HG03442 (cell line): ENCODE measurements at regions not wholly inside any gene's neighbourhood (a gene's known extent, or its start where the extent isn't known, plus 50 kb on each side); places are given as distances from the start of the nearest gene placed in this dataset.

Source experiments
- ATAC-seq: cut with Tn5 transposase; IDR thresholded peaks from one replicate; pipeline ENCODE4 v1.9.1; 2021; ENCODE audit warnings: mild to moderate bottlenecking, moderate library complexity; ENCODE audit not compliant: unreplicated experiment

DNA sequence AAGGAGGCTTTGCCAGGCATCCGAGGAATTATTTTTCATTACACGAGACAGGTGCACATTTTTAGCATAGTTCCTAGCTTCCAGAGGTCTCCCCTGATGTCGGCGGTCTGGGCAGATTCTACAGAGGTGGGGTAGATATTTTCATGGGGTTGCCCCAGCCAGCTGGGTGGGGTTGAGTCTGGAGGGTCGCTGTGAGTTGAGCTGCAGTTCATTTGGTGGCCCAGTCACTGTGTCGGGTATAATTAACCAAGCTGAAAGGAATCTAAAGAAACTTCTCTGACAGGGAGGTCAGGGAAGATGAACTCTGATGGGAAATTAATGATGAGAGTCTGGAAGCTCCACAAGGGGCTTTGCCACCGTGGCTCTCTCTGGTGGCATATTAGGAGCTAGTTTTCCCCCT lies 233.7 kb upstream of the NAV2 start:
- ATAC-seq, result no peak

DNA sequence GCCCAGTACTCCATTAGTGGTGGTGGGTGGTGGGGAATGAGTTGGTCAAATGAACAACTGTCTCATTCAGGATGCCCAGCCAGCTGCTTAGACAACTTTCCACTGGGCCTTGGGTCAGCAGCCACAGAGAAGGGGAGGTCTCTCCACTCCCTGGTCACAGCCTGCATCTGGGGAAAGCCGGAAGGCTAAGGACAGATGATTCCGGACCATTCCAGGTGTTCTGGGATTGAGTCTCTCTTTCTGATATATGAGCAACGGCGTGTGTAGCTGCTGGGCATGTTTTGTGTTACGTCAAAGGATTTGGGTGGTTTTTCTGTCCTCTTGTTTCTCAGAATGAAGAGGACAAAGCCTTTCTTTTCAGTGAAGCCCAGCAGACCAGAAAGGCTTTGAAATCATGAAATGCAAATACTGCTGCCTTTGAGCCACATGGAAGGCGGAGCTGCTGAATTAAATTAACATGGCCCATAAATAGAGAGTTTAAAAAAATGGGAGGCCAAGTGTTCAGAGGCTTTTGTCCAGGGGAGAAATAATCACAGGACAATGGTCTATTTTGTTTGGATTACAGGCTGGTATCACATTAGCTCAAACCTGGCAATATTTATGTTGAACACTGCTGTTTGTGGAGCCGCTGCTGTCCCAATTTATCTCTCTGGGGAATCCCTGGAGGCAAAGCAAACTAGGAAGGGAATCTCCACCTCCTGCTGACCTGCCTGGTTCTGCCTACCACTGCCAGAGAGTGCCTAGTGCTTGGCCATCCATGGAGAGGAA lies 234.4 kb upstream of the E2F8 start:
- ATAC-seq, result peak; percentile 82

DNA sequence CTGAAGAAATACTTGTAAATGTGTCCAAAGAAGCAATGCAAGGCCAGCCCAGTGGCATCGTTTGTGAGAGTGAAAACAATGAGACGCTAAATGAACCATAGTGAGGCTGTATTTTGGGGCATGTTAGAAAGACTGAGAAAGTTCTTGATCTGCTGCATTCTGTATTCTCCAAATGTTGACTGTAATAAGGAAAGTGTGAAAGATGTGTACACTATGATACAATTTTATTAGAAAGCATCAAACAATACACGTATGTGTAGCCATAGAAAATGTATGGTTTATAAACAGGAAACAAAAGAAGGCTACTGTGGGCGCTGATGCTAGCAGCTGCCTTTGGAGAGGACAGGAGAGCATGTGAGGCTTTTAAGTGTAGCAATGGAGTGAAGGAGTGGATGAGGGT lies 233.5 kb upstream of the E2F8 start:
- no peak for ATAC-seq

DNA sequence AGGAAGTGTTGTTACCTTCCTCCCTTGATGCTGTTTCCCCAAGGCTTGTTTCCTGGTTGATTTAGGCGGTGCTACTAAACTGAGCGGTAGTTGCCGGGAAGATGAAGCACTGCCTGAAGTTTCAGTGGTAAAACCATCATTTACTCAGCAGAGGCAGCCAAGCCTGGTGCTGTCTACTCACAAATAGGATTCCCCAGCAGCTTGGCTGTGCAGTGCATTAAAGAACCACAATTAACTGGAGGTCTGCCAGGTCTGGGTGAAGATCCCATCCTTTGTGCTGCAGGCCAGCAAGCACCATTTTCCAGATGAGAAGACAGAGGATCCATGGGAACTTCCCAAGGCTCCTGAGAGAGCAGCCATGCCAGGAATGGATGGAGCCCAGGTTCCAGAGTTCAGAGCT lies 231.9 kb upstream of the E2F8 start:
- no peak for ATAC-seq

DNA sequence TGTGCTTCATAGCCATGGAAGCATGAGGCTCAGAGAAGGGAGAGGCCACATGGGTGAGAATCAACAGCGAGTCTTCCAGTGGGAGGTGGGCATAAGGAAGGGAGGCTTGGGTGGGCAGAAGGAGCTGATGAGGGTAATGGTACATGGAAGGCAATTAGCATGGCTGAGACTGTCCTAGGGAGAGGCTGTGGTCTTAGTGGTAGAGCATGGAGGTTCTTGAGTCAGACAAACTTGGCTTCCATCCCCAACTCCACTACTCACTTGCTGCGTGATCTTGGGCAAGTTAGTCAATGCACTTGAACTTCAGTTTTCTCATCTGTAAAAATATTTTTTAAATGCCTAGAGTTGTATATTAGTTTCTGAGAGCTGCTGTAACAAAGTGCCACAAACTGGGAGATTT lies 227.2 kb upstream of the E2F8 start:
- no peak for ATAC-seq

DNA sequence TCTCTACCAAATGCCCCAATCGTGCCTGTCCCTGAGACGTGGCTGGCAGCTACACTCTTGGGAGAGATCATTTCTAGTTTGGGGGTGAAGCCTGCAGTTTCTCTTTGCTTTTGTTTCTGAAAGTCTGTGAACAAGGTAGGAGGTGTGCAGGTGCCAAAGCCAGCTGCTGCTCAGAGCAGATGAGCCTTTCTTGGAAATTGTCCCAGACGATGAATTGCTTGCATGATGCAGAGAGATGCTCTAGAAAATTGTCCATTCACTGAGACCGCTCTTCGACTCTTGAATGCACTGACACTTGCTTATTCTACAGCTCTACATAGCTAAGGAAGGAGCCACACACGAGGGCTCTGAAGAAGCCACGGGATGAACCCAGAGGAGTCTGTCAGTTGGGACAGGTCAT lies 225.6 kb upstream of the E2F8 start:
- no peak for ATAC-seq

DNA sequence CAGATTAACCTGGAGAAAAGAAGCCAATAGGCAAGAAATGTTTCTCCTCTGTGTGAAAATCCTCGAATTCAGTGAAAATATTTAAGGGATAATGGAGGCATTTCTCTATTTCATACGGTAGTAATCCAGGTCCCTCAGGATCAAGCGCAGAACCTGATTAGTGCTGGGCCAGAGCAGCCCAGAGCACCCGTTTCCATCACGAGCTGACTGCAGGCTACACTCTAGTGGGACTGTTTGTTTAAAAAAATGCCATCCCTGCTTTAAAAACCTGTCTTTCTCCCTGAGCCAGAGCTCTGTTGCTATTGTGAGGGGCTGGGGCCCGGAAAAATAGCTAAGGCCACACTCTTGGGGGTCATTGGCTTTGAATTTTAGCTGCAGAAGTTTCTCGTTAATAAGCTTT lies 223.2 kb upstream of the E2F8 start:
- no peak for ATAC-seq

DNA sequence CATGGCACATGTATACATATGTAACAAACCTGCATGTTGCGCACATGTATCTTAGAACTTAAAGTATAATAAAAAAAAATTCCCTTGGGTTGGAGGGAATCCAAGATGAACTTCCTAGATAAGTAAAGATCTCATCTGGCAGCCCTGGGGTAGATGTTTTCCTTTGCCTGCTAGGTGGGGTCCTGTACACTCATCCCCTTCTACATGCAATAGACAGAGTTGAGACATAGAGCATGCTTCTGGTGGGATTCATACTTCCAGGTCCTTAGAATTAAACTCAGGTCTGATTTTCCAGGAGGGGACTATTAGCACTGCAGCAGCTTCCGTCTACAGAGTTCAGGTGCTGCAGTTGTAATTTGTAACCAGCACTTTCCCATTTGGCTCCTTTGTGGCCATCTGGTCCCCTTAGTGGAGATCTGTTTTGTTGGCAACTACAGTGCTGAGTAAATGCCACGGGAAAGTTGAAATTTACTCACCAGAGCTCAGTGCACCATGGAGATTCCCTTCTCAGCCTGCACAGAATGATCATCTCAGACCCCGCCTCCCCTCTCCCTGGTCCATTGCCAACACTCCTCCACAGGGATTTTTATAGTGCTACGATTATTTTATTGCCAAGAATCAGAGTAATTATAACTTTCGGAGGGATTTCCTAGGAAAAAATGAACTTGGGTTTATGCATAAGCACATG lies 220.1 kb upstream of the E2F8 start:
- no peak for ATAC-seq

DNA sequence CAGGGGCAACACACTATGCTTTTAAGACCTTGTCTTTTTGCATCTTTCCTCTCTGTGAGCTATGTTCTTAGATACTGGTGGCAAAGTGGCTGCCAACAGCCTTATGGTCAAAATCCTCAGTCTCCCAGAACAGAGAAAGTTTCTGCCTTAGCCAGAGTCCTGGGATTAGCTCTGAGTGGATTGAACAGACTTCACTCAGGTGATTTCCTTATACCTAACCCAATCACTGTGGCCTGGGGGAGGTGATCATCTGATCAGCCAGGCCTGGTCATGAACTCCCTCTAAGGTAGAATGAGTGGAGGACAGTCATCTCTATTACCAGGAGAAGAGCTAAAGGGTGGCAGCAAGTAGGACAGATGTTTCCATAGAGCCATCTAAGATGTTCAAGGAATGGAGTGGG lies 218.5 kb upstream of the E2F8 start:
- ATAC-seq, result no peak

DNA sequence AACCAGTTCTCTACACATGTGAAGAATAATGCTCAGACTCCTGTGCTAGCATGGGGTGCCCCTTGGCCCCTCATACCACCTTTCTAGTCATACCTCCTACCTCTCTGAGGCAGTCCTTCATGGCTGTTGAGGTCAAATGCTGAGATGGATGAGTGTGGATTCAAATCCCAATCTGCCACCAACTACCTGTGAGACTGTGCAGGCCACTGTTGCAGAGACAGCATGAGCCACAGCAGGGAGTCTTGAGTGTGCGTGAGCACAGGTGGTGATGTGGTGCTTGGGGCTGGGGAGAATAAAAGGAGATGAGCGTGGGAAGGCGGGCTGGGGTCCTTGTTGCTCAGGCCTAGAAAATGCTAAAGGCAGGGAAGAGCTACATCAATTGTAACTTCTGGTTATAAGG lies 218.0 kb upstream of the E2F8 start:
- no peak for ATAC-seq

DNA sequence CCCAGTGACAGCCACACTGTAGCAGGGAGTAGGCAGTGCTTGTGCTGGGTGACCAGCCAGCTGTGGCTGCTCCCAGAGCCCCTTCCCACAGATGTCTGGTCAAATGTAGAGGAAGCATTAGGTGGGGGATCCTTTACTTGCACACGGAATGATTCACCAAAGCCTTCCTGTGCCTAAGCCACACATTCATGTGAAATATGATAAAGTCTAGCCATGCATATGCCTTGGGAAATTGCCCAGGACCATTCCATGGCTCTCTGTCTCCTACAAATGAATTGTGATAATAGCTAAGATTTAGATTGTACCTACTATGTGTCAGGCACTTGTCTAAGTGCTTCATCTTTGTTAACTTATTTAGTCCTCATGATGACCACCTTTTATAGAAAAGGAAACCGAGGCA lies 217.5 kb upstream of the E2F8 start:
- ATAC-seq, result no peak

DNA sequence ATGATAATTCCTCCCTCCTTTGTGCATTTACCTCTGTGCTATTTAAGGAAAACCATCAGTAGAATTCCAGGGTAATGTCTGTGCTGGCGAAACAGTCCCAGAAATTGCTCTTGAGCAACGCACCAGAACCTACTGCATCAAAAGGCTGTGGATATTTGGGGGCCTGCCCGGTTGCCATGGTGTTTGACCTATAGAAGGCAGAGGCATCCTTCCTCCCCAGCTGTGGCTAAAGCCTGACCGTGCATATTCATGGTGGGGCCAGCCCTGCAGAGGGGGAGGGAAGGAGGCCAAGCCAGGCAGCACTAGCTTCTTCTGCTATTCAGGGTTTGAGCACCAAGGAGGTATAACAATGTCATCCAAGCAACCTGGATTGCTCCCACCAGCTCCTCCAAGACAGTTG lies 215.0 kb upstream of the E2F8 start:
- no peak for ATAC-seq

DNA sequence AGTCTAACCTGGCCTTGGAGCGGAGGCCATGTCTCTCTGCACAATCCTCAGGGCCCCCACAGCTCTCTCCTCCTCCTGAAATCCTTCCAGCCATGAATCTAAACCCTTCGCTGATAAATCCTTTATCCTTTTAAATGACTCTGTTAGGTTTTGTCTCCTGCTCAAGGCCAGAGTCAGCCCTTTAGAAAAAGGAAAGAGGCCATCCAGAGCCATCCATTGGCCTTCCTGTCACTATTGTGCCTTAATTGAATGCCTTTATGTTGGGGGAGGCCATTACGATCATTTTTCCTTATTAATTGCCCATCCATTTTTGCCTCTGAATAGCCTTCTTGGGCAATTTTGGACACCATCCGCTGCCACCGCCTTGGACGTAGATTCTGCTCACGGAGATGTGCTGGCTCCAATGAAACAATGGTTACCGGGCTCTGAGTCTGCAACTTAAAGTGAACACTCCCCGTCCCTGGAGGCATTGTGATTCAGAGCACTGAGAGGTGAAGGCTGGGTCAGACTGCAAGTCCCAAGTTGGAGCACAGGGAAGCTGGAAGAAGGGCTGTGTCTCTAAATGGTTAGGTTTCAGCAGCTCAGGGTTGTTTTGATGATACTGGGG lies 213.0 kb upstream of the E2F8 start:
- no peak for ATAC-seq

DNA sequence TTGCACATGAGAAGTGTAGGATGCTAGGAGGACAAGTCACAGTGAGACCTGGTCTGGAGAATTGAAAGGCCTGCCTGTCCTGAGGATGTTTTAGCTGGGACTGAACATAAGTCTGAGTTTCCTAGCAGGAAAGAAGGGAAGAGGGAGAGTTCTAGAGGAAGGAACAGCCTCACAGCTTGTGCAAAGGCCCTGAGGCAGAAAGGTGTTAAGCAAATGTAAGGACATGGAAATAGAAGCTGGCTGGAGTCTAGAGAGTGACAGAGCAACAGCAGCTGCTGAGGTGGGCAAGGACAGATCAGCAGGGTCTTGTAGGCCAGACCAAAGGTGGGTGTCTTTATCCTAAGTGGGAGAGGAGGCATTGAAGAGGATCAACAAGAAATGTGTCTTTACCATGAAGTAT lies 210.9 kb upstream of the E2F8 start:
- no peak for ATAC-seq

DNA sequence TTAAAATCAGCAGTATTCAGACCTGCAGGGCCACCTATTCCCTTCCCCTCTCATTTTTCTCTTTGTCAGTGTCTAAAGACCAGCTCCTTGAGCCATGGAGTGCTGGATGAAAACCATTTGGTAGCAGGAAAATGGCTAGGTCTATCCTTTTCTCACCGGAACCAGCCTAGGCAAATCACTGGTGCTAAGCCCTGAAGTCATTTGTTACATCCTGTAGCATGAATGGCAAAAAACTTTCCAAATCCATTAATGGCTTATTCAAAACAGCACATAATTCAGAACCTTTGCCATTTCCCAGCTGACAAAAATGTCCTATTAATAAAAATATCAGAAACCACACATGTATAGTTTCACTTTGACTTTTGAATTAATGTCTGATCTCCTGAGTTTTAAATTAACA lies 209.5 kb upstream of the E2F8 start:
- ATAC-seq, result no peak

DNA sequence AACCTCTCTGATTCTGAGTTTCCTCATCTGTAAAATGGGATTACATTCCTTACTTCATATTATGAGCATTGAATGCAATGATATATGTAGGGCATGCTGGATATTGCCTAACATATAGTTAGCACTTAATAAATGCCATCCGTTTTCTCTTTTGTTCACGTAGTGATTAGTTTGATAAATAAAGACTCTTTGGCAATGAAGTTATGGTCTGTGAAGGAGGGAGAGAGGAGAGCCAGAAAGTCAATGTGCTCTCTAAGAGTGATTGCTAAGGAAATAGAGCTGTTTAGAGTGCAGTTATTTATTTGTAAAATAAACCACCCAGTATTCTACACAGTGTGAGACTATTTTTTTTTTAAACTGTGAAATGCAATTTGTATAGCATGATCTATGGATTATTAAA lies 207.9 kb upstream of the E2F8 start:
- no peak for ATAC-seq

DNA sequence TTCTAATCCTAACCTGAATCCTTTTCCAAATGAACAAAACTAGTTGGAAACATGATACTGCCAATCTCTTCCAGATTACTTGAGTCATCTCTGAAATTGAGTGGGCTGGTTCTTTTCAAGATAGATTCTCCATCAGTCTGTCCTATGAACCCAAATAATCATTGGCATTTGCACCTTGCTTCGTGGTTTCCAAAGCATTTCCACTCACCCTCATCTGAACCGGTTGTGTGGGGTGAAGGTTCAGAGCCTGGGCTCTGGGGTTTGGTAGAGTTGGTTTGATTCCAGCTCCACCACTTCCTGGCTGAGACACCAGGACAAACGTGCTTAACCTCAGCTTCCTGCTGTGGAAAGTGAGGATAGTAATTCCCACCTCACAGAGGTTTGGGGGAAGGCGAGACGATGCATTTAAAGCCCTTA lies 206.4 kb upstream of the E2F8 start:
- no peak for ATAC-seq

DNA sequence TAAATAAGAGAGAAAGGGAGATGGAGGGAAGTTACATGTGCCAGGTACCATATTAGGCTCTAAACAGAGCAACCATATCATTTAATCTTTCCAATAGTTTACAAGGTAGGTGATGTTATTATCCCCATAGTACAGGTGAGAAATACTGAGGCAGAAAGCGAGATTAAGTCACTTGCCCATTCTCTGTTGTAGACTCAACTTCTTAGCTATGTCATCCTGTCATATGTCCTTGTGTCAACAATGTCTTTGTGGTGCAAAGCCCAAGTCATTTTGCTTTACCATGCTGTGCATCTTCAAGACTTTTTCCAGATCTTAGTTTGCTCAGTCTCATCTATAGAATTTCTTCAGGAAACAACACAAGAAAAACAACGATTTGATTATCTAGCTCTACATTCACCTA lies 205.0 kb upstream of the E2F8 start:
- no peak for ATAC-seq

DNA sequence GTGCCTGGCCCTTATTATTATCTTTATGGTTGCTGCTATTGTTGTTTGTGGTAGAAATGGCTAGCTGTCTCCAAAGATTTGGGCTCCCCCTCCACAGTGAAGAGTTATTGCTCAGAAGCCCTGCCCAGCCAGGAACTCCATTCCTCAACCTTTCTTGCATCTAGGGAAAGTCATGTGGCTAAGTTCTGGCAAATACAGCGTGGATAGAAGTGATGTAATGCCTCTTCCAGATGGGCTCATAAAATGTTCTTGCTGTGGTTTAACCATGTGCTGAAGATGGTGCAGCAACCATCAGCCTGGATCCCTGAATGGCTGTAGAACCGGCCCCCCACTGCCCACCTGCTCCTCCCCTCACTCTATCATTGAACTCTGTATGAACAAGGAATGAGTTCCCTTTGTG lies 203.5 kb upstream of the E2F8 start:
- ATAC-seq, result no peak

DNA sequence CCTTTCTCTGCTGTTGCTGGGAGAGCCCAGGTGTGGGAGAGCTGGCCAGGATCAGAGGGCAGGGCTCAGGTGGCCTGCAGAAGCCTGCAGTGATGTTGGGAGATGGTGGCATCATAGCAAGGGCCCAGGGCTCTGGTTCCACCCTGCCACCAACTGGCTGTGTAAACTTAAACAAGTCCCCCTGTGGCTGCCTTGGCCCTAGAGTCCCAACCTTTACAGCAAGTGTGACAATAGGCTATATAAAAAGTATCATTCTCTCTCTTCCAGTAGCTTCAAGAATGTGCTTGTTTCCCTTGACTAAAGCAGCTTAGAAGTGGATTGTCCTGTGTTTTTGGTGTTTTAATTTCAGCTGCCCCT lies 201.8 kb upstream of the E2F8 start:
- no peak for ATAC-seq

DNA sequence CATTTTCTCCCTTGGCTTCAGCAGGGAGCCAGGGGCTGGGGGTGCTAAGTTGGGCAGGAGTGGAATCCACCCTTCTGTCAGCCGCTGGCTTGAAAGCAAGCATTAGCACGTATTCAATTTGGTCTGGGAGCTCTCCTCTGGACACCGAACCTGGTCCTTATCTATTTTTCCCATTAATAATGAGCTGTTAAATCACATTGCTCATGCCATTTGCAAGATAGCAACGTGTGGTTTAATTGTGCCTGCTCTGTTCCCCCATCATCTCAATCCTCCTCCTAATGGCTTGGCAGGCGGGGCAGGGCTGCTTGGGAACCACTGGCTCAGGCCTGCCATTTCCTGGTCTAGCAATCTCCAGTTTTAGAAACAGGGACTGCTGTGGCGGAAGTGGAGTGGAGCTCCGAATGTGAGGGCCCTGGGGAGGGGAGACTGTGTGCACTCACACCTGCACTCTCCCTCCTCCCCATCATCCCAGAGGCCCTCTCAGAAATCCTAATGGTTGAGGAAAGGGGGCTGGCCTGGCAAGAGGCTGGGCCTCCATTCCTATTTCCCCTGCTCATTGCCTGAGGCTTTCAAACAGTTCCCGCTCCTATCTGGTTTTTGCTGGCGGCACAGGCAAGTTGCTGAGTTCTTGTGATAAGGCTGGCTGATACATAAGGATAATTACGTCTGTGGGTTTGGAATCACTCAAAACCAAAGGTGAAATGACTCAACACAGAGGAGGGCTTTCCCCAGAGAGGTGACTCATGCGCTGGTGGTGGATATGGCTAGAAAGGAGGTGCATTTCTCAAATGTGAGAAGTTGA lies 201.2 kb upstream of the E2F8 start:
- ATAC-seq, result peak; percentile 96

DNA sequence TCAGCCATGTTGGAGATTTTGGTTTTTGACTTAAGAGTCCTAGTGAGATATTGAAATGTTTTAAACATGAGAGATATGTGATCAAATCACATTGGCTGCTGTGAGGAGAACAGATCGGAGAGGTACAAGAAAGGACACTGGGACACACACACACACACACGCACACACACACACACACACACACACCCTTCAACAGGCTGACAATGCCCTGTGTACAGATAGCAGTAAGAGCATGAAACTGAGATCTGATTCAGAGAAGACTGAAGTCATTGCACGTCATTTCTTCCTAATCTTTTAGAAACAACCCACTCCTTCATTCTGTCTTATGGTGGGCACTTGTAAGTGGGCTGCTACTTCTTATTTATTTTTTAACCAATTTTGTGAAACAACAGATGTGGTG lies 200.5 kb upstream of the E2F8 start:
- ATAC-seq, result no peak
